GM12891 (cell line): ENCODE measurements at regions not wholly inside any gene's neighbourhood (a gene's known extent, or its start where the extent isn't known, plus 50 kb on each side); places are given as distances from the start of the nearest gene placed in this dataset.

ENCODE experiments used
- POLR2A ChIP-seq: IDR thresholded peaks from 2 replicates; pipeline ENCODE4 v1.6.1; 2011; ENCODE audit warnings: low read depth, low read length, control low read depth
- POLR2AphosphoS5 ChIP-seq: IDR thresholded peaks from 2 replicates; pipeline ENCODE4 v1.6.1; 2011; ENCODE audit warnings: low read depth, low read length, control low read depth

DNA sequence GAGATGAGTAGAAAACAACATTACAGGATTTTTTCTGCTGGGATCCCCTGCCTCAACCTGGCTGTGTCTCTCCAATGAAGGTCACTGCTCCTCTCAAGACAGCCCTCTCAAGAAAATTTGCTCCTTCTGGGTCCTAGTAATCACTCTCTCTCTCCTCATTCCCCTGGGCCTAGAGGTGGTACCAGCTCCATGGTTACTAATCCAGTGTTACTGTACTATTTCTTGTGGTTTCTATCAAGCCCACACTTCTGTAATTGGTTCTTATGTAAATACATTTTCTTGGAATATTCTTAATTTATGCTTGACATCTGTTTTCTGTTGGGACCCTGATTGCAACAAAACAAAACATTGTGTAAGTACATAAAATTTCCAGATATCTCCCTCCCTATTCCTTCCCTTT is 123.8 kb upstream of the RORB start:
- TF ChIP-seq POLR2A (no peak), POLR2AphosphoS5 (no peak)
